HS-5 (cell line): ENCODE measurements at regions not wholly inside any gene's neighbourhood (a gene's known extent, or its start where the extent isn't known, plus 50 kb on each side); places are given as distances from the start of the nearest gene placed in this dataset.

ENCODE experiments used
- DNase-seq: peaks from one replicate; pipeline ENCODE4 v3.0.0-alpha.2; 2012; ENCODE audit warnings: low read depth

DNA sequence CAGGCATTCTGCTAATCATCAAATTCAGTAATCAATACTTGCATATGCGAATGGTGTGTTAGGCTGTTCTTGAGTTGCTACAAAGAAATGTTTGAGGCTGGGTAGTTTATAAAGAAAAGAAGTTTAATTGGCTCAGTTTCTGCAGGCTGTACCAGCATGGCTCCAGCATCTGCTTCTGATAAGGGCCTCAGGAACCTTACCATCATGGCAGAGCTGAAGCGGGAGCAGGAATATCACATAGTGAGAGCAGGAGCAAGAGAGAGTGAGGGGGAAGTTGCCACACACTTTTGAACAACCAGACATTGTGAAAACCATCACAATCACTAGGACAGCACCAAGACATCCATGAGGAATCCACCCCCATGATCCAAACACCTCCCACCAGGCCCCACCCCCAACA is 344.7 kb upstream of the FAM241A start:
- DNase-seq: no peak

DNA sequence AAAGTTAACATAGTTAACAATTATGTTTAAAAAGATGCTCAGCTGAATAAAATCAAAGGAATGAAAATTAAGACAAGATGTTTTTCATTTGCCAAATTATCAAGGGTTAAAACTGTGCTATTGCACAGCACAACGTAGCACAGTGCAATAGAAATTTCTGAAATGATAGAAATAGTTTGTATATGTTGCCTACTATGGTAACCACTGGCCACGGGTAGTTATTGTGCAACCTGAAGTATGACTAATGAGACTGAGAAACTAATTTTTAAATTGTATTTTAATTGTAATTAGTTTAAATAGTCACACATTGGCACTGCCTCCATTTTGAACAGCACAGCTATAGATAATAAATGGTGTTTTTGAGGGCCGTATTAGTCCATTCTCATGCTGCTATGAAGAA is 343.1 kb upstream of the FAM241A start:
- no peak for DNase-seq

- no peak for DNase-seq
These were observed 338.9 kb upstream of the FAM241A start for GRCh38 chr4:111806331-111806730.

GRCh38 chr4:111807576-111807975 is 337.7 kb upstream of the FAM241A start:
- no peak for DNase-seq

DNA sequence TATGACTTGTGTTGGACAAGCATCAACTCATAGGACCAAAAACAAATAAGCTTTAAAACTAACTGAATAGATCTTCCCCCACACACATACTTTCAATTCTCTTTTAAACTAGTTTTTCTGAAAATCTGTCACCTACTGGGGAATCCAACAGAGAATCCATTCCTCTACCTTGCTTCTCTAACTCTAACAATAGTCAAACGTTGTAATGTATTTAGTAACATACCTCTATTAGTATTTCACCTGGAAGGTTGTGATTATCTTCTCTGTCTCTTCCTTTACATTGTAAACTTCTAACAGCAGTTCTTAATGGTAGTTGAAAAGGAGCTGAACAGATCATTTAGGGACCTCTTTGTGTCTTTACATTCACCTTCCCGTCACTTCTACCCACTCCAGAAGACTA is 337.1 kb upstream of the FAM241A start:
- no peak for DNase-seq

GRCh38 chr4:111811661-111812060 is 333.6 kb upstream of the FAM241A start:
- no peak for DNase-seq

DNA sequence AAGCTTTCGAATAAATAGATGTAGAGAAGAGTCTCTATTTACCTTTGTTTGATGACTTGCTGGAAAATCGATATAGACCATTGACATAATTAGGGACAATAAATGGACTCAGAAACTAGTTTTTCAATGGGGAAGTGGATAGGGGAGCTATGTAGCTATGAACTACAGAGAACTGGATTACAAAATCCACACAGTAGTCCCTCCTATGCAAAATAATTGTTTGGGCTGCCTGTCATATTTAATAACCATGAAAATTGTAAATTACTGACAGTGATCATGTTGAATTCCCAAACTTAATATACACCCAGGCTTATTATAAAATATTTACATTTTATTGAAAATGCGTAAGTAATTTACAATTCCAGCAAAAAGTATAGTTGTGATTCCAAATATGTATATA is 333.1 kb upstream of the FAM241A start:
- DNase-seq: no peak

DNA sequence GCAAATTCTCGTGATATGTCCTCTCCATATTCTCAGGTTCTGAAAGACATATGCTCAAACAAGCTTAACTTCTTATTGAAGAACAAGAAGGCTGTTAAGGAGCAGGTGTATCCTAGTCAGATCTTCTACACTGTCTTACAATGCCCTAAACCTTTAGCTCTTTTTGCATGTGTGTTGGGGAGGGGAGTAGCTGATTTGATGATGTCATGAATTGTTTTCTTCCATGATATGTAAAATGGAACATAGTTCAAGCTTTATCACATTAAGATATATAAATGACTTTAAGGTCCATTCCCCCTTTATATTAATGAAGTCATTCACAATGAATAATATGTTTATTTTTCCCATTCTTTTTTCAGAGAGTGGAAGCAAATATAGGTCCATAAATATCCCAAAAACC is 332.5 kb upstream of the FAM241A start:
- no peak for DNase-seq

DNA sequence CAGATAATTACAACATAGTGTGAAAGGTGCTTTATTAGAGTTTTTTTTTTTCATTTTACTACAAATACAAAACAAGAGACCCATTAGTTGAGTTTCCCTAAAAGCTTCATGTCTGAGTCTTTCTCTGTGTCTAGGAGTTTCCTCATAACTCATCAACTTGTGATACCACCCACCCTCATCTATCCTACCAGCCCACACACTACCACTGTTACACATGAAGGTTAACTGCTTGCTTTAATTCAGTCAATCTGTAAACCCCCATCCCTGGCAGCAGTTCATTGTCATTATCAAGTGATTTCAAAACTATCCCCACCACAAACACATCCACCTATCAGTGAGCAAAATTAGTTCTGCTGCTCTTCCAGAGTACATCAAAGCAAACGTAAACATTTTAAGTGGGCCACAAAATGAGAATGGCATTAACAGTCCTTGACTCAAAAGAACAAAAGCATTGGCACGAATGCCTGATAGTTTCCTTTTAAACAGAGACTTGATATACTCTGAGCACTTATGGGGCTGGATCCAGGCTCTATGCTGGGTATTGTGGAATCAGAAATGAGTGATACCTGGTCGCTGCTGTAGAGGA is 331.6 kb upstream of the FAM241A start:
- DNase-seq: no peak

DNA sequence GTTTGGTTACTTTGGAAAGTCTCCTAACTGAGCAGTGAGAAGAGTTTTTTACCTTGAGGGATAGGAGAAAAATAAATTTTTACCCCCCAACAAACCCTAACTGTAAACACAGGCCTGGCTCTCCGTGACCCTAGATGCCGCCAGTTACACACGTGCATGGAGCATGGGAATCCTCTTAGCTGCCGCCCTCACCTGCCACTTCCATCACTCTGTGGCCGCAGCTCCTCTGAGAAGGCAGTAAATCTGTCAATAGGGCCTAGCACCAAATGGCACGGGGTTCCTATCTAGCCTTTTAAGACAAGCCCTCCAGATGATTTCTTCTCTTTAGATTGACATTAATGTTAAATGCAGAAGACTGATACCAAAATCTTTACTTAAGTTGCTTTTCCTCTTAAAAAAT is 330.3 kb upstream of the FAM241A start:
- DNase-seq: no peak

DNA sequence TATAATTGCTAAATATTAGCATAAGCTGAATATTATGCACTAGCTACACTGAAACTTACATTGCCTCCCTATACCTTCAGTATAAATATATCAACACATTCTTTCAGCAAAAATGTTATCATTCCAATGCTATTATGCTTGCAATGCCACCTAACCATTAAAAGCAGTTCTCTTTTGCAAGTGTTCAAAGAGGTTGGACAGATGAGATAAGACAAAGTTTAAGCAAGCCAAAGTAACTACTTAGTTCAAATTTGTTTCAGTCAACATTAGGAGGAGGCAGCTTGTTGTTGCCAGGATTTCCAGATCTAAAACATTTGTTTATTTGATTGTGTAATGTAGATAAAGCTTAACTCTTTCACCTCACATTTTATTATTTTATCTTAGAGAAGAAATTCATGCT is 323.9 kb upstream of the FAM241A start:
- no peak for DNase-seq

DNA sequence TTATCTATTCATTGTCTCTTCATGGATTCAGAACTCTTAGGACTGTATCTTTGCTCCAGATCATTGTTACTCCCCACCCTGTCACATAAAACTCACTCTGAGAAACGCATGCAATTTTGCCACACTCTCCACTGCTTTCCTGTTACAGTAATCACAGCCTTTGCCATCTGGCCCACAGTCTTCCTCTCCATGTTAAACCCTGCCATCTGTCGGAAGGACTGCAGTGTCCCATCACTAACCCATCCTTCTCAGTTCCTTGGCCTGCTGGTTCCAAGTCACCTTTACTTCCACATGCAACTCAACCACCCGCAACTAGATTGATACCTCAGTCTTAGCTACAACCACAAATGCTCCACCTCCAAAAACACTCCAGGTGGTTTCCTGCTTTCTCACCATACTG is 308.7 kb upstream of the FAM241A start:
- DNase-seq: no peak

DNA sequence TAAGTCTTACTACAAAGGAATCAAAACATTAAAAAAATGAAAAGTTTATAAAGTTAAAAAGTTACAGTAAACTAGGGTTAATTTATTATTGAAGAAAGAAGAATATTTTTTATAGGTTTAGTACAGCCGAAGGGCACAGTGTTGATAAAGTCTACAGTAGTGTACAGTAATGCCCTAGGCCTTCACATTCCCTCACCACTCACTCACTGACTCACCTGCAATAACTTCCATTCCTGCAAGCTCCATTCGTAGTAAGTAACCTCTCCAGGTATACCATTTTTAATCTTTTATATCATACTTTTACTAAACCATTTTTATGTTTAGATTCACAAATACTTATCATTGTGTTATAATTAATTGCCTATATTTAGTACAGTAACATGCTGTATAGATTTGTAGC is 307.5 kb upstream of the FAM241A start:
- no peak for DNase-seq

GRCh38 chr4:111838406-111838930 is 306.8 kb upstream of the FAM241A start:
- DNase-seq: no peak

GRCh38 chr4:111839141-111839540 is 306.1 kb upstream of the FAM241A start:
- no peak for DNase-seq

DNA sequence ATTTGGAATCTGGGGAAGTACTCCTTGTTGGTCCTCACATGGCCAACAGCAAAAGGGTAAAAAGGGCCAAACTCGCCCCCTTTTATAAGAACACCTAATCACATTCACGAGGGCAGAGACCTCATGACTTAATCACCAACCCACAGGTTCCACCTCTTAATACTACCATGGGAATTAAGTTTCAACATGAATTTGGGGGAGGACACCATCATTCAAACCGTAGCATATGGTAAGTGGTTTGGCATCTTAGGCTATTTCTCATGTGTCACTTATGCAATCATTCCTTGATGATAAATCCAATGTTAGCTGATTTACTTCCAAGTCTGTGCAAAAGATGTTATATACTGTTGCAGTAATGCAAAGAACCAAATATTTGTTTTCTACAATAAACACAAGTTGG is 302.9 kb upstream of the FAM241A start:
- DNase-seq: peak; percentile 20

DNA sequence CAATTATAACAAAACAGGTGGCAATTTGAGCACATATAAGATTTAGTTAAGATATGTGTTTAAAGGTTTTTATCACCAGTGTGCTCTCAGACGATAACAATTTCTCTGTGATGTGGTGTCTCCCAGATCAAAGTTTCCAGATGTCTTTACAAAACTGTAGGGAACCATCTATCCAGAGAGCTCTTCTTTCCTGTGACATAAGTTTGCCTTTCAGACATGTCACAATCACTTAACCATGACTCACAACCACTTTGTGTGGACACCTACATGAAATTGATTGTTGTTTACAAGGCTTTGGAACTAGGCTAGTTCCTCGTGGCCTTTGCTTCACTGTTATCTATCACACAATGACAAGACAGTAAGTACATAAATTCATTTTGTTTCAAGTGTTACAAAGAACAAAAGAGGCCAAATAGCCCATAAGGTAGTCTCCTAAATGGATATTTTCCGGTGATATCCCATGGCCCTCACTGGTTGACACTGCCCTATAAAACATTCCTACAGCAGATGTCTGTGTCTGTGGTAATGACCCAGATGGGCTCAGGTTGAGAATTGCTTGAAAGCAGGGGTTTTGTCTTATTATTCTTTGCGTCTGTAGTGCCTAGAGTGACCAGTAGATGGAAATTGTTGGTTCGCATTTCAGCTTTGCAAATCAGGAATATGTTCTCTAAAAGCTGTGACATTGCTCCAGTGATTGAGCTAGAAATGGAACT is 297.8 kb upstream of the FAM241A start:
- no peak for DNase-seq

- DNase-seq: no peak
These were observed 295.4 kb upstream of the FAM241A start for GRCh38 chr4:111849746-111850284.

GRCh38 chr4:111854494-111855087 is 290.7 kb upstream of the FAM241A start:
- DNase-seq: peak; percentile 33

DNA sequence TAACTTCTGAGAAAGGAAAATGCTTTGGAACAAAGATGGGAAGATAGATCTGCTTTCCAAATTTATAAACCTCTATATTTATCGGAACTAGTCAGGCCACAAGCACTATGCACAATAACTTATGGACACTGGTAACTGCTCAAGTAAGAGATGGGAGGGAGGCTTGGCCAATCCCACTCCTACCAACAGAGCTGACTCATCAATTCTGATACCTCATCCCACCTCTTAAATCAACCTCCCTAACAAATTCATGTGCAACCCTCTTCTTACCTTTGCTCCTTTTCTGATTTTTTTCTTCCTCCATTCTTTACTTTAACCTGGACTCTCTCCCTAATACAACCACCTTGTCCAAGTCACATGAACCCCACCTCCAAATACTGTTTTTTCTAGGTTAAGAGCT is 289.9 kb upstream of the FAM241A start:
- no peak for DNase-seq

DNA sequence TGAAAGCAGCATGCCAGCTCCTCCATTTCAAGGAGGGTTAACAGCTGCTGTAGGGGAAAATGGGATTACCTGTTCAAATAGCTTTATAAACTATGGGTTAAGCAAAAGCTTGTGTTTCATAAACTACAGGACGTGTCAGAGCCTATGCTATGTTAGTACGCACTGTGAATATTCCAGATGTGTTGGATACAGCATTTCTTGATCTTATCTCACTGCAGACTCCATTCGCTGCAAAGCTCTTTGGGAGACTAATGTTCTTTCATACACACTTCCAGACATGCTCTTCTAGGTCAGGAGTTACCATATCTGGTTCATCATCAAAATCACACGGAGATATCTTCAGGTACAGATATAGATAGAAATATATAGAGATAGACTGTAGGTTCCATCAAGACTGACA is 281.2 kb upstream of the FAM241A start:
- no peak for DNase-seq

GRCh38 chr4:111869339-111869738 is 275.9 kb upstream of the FAM241A start:
- no peak for DNase-seq

- DNase-seq: no peak
These were observed 273.5 kb upstream of the FAM241A start for GRCh38 chr4:111871802-111872201.
